RWPE2 (cell line): ENCODE measurements at regions not wholly inside any gene's neighbourhood (a gene's known extent, or its start where the extent isn't known, plus 50 kb on each side); places are given as distances from the start of the nearest gene placed in this dataset.

Source experiments
- ATAC-seq: fragments of 200-7000 bp; cut with Tn5 transposase; 3 replicates; pipeline ENCODE4 v1.9.1; 2021; ENCODE audit warnings: low read depth
- DNase-seq: peaks from one replicate; pipeline ENCODE4 v3.0.0-alpha.2; 2020; ENCODE audit warnings: low spot score
- H3K27ac ChIP-seq: fragments of 450-650 bp; 2 replicates; pipeline ENCODE4 v1.5.1; 2017; ENCODE audit warnings: mild to moderate bottlenecking; ENCODE audit not compliant: poor library complexity, severe bottlenecking
- H3K27me3 ChIP-seq: fragments of 250-450 bp; sonication (Bioruptor Pico); 2 replicates; pipeline ENCODE4 v1.5.1; 2021; ENCODE audit warnings: mild to moderate bottlenecking, moderate library complexity; ENCODE audit not compliant: insufficient read depth, poor library complexity, severe bottlenecking
- H3K36me3 ChIP-seq: fragments of 250-450 bp; sonication (Bioruptor Pico); 2 replicates; pipeline ENCODE4 v1.5.1; 2020; ENCODE audit warnings: low read depth, mild to moderate bottlenecking, moderate library complexity
- H3K4me1 ChIP-seq: fragments of 250-450 bp; sonication (Bioruptor Pico); 2 replicates; pipeline ENCODE4 v1.5.1; 2021; ENCODE audit warnings: mild to moderate bottlenecking, moderate library complexity; ENCODE audit not compliant: insufficient read depth, poor library complexity, severe bottlenecking
- H3K4me3 ChIP-seq: fragments of 250-450 bp; sonication (Bioruptor Pico); 2 replicates; pipeline ENCODE4 v1.5.1; 2021; ENCODE audit warnings: mild to moderate bottlenecking, moderate library complexity; ENCODE audit not compliant: severe bottlenecking
- H3K9me3 ChIP-seq: fragments of 250-450 bp; sonication (Bioruptor Pico); 2 replicates; pipeline ENCODE4 v1.5.1; 2021; ENCODE audit warnings: mild to moderate bottlenecking, moderate library complexity; ENCODE audit not compliant: severe bottlenecking
- TF ChIP-seq, protein P1 (sequence below): fragments of 450-650 bp; IDR thresholded peaks from one replicate; pipeline ENCODE4 v1.5.1; 2017; ENCODE audit warnings: mild to moderate bottlenecking, moderate library complexity; ENCODE audit not compliant: poor library complexity, severe bottlenecking

DNA sequence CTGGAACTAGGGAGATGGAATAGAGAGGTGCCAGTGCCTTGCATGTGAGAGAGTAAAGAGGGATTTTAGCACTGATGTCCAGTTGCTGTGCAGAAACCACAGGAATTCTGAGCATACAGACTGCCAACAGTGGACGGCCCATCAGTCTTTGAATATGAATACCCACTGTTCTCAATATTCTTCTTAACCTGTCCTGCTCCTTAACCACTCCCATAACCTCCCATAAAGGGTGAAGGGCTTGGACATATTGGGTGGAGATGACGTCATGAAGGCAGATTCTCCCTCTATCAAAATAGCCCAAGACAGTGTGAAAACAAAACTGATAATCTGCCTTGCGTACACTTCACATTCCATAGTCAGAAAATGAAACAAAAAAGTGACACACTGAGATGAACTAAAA lies 1313.7 kb upstream of the PABPC4L start:
- TF ChIP-seq, protein P1, sequence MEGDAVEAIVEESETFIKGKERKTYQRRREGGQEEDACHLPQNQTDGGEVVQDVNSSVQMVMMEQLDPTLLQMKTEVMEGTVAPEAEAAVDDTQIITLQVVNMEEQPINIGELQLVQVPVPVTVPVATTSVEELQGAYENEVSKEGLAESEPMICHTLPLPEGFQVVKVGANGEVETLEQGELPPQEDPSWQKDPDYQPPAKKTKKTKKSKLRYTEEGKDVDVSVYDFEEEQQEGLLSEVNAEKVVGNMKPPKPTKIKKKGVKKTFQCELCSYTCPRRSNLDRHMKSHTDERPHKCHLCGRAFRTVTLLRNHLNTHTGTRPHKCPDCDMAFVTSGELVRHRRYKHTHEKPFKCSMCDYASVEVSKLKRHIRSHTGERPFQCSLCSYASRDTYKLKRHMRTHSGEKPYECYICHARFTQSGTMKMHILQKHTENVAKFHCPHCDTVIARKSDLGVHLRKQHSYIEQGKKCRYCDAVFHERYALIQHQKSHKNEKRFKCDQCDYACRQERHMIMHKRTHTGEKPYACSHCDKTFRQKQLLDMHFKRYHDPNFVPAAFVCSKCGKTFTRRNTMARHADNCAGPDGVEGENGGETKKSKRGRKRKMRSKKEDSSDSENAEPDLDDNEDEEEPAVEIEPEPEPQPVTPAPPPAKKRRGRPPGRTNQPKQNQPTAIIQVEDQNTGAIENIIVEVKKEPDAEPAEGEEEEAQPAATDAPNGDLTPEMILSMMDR: no peak
- H3K9me3 ChIP-seq: no peaks in the 10 kb centered on the region
- H3K4me3 ChIP-seq: no peak overlapping the region
- H3K27me3 ChIP-seq: no peaks in the 10 kb centered on the region
- no peak overlapping the region for H3K27ac ChIP-seq
- H3K4me1 ChIP-seq: no peaks in the 10 kb centered on the region
- DNase-seq: no peak
- H3K36me3 ChIP-seq: no peaks in the 10 kb centered on the region
- no peak for ATAC-seq

DNA sequence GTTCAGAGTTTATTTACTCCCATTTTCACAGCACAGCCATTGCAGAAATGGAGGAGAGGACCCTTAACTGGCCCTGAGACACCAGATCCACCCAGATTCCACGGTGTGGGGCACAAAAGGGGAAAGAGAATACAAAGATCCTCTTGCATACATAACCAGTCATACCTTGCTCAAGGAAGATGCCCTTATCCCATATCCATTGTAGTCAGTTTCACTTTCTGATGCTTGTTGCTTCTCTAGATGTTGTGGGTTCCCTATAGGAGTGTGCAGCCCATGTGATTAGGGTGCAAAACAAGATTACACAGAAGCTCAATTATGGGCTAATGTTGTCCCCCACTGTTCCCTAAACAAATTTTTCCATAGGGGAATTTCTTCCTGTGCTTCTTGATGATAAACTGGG lies 1309.0 kb upstream of the PABPC4L start:
- H3K36me3 ChIP-seq: no peaks in the 10 kb centered on the region
- DNase-seq: no peak
- H3K4me1 ChIP-seq: peaks cover 20% of the 10 kb centered on the region
- H3K9me3 ChIP-seq: no peaks in the 10 kb centered on the region
- TF ChIP-seq, protein P1: no peak
- no peak overlapping the region for H3K4me3 ChIP-seq
- ATAC-seq: no peak
- no peaks in the 10 kb centered on the region for H3K27me3 ChIP-seq
- H3K27ac ChIP-seq: no peak overlapping the region

DNA sequence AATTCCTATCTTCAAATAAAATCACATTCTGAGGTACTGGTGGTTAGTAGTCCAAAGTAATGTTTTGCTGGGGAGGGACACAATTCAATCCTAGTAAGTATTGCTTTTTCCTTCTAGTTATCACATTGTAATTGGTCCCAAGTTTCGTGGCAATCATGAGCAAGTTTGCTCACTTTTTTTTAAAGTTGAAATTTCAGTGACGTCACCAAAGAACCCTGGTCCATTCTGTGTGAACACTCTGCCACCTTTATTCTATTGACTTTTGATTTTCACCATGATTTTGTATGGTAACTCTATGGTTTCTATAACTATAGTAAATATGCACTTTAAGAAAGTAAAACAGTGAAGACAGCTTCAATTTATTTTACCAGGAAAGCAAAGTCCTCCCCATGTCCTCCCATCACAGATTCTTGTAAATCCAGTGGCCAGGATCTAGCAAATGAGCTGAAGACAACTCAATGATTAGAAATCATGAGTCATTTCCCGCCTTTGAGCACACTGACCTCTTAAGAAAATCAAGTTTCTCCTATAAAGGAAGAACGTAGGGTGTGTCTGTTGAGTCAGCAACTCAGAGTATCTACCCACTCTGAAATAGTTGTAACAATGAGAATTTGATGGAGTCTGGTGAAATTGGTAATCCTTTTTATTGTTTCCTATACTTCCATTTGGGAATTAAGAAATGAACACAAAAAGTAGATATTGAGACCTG lies 1306.6 kb upstream of the PABPC4L start:
- no peak overlapping the region for H3K4me3 ChIP-seq
- DNase-seq (no peak), ATAC-seq (peak; percentile 99)
- H3K27me3 ChIP-seq: no peaks in the 10 kb centered on the region
- peaks cover 20% of the 10 kb centered on the region for H3K4me1 ChIP-seq
- H3K27ac ChIP-seq: peak overlapping the region; percentile 76
- H3K36me3 ChIP-seq: no peaks in the 10 kb centered on the region
- TF ChIP-seq, protein P1: no peak
- H3K9me3 ChIP-seq: no peaks in the 10 kb centered on the region

DNA sequence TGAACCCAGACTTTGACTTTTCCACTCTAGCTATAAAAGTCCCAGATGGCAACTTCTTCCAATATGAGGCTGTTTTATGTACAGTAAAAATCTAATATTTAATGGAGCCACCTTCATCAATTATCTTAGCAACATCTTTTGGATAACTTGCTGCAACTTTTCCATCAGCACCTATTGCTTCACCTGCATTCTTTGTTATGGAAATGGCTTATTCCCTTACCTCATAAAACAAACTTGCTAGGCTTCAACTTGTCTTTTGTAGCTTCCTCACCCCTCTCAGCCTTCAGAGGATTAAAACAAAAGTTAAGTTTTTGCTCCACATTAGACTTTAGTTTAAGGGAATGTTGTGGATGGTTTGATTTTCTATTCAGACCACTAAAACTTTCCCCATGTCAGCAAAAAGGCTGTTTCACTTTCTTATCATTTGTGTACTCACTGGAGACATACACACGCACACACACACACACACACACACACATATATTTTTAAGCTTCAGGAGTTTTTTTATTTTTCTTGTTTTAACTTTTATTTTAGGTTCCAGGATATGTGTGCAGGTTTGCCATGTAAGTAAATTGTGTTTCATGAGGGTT lies 1296.1 kb upstream of the PABPC4L start:
- TF ChIP-seq, protein P1: no peak
- no peak for DNase-seq
- no peak for ATAC-seq
- Histone ChIP-seq H3K4me3 (no peak overlapping the region), H3K27me3 (no peaks in the 10 kb centered on the region), H3K4me1 (no peaks in the 10 kb centered on the region), H3K9me3 (no peaks in the 10 kb centered on the region), H3K36me3 (no peaks in the 10 kb centered on the region), H3K27ac (no peak overlapping the region)

DNA sequence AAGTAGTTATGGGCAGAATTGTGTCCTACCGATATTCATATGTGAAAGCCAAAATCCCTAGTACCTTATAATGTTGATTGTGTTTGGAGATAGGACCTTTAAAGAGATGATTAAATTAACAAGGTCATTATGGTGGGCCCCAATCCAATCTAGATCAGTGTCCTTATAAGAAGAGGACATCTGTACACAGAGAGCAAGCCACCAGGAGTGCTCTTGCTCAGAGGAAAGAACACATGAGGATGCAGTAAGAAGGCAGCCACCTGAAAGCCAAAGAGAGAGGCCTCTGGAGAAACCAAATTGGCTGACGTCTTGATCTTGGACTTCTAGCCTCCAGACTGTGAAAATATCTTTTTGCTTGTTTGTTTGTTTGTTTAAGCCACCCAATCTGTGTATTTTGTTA lies 1290.8 kb upstream of the PABPC4L start:
- TF ChIP-seq, protein P1: no peak
- Histone ChIP-seq H3K27me3 (no peaks in the 10 kb centered on the region), H3K4me1 (no peaks in the 10 kb centered on the region), H3K36me3 (no peaks in the 10 kb centered on the region), H3K4me3 (no peak overlapping the region), H3K27ac (no peak overlapping the region), H3K9me3 (no peaks in the 10 kb centered on the region)
- DNase-seq (no peak), ATAC-seq (no peak)
